SKM-1 (cell line): ENCODE measurements at regions not wholly inside any gene's neighbourhood (a gene's known extent, or its start where the extent isn't known, plus 50 kb on each side); places are given as distances from the start of the nearest gene placed in this dataset.

Experiments used
- DNase-seq: peaks from one replicate; lab custom pipeline; 2025; ENCODE audit not compliant: unreplicated experiment; lab: John Stamatoyannopoulos, UW

DNA sequence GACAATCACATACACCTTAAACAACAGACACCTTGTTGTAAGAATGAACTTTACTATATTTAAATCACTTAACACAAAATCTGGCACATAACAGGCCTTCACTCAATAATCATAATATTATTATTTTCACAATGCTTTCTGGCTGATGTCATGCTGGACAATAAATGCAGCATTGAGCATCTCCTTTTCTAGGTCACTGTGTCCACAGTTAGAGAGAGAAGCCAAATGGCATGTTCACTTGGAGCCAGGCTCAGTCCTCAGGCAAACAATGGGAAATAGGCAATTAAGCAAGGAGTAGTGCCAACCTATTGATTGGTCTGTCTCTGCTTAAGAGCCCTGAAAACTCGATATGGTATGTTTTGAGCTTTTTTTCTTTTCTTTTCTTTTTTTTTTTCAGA lies 50.6 kb upstream of the KLF4 start:
- no peak for DNase-seq

GRCh38 chr9:107539427-107540163 lies 50.0 kb upstream of the KLF4 start:
- no peak for DNase-seq
